Omental fat pad (tissue), 3 donors: ENCODE measurements at regions not wholly inside any gene's neighbourhood (a gene's known extent, or its start where the extent isn't known, plus 50 kb on each side); places are given as distances from the start of the nearest gene placed in this dataset.
"Not testable (repeated sequence)": the region's sequence is repeated elsewhere in the genome, so short reads cannot be mapped to it uniquely, and the experiment has no call there.

Source experiments
- ATAC-seq: fragments of 150-250 bp; one replicate; pipeline ENCODE4 v1.9.1; 2016; ENCODE audit warnings: mild to moderate bottlenecking, moderate library complexity; ENCODE audit not compliant: low FRiP score
- DNase-seq: peaks from one replicate; pipeline ENCODE4 v3.0.0-alpha.2; 2019; ENCODE audit warnings: low spot score
- TF ChIP-seq, protein P1 (sequence below), 3 donors: fragments of 450-650 bp; IDR thresholded peaks; one replicate each; pipeline ENCODE4 v1.5.1; 2016 to 2017; ENCODE audit warnings: antibody characterized with exemption in 3 of 3, mild to moderate bottlenecking in 3 of 3, moderate library complexity in 2 of 3

DNA sequence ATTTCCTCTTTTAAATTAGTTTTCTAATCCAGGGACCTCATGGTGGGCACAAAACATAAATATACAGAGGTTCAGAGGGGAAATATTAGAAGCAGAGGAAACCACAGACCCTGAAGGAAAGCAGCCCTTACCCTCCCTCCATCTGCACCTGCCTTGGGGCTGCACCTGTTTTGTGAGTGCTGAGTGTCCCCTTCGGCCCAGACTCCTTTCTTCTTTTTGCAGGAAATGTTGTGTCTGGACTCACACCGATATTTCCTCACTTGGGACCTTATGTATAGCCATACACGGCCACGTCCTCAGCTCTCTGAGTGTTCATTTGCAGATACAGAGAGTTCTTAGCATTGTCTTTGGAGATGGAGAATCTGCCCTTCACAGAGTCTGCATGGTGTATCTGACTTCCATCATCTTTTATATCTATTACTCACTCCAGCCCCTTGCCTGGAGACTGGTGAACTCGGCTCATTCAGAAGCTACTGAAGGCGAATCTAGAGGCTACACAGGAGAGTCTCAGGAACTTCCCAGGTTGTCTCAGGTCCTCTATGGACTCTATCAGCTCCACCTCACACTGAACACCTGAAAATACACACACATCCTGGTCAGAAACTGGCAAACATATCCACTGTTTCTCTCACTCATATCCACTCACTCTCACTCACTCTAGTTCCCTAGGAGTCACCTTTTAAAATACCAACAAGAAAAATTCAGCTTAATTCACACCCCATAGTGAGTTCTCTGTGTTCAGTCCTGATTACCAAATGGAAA is 829.7 kb downstream of the TMEM121 start:
- not testable (repeated sequence) for ATAC-seq, DNase-seq

DNA sequence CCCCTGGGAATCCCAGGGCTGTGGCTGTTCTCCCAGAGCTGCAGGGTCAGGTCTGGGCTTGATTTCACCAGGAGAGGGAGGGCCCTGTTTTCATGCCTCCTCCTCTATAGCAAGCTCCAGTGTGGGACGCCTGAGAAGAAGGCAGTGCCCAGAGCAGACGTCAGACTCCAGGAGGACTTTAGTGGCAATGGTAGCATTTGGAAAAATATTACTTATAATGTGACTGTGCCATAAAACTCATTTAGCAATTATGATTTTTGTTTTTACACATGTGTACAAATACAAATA is 830.2 kb downstream of the TMEM121 start:
- not testable (repeated sequence) for ATAC-seq, DNase-seq

DNA sequence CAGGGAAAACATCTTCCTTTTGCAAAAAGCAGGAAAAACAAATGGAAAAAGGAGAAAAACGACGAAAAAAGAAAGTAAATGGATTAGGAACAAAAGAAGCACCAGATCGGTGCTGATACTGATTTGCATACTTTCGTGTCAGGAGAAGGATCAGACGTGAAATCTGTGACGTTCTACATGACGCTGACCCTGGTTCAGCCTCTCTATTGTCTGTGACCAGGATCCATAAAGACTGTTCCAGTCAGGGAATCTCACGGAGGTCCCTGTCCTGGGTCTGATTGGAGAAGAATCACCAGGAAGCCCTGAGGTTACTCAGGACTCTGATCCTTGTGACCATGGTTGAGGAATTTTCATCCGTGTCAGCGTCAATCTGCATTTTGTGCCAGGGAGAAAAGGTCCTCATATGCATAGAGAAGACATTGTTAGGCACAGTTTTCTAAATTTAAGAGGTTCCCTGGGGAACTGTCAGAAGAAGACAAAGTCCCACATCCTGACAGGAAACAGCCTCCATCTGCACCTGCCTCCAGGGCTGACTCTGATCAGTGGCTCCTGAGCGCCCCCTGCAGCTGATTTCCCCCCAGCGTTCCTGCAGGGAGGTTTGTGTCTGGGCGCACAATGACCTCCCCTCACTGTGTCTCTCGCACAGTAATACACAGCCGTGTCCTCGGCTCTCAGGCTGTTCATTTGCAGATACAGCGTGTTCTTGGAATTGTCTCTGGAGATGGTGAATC is 832.9 kb downstream of the TMEM121 start:
- DNase-seq, ATAC-seq: not testable (repeated sequence)

DNA sequence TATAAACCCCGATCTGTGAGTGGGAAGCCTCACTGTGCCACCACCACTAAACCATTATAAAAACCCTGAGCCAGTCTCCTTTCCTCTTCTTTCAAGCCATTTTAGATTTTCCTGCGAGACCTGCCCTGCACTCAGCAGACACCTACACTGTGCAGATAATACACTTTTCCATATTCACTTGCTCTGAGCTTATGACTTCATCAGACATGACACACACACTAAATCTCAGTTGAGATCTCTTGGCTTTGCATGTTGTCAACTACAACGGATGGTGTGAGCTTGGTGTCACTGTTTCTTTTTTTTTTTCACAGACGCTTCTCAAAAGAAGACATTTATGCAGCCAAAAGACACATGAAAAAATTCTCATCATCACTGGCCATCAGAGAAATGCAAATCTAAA is 839.0 kb downstream of the TMEM121 start:
- not testable (repeated sequence) for ATAC-seq, DNase-seq

DNA sequence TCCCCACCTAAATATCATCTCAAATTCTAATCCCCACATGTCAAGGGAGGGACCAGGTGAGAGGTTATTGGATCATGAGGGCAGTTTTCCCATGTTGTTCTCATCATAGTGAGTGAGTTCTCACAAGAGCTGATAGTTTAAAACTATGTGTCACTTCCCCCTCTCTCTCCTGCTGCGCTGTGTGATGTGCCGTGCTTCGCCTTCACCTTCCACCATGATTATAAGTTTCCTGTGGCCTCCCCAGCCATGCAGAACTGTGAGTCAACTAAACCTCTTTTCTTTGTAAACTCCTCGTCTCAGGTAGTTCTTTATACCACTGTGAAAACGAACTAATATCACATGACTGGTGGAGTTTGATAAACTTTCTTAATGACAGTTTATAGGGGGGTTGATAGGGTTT is 839.5 kb downstream of the TMEM121 start:
- ATAC-seq, DNase-seq: not testable (repeated sequence)

DNA sequence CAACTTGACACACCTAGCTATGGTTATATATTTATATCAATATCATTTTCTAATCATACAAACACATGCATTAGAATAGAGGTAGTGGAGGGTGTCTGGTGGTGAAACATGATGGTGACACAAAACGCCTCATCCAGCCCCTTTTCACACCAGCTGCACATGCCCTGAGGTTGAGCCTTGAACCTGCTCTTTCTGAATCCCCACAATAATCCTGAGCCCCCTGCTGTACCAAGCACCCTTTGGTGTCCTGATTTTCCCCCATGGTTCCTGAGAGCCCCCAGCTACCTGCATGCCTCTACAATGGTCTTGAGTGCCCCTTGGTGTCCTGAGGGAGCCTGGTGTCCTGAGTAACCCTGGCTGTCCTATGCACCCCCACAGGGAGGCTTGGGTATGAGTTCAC is 840.6 kb downstream of the TMEM121 start:
- not testable (repeated sequence) for DNase-seq, ATAC-seq

DNA sequence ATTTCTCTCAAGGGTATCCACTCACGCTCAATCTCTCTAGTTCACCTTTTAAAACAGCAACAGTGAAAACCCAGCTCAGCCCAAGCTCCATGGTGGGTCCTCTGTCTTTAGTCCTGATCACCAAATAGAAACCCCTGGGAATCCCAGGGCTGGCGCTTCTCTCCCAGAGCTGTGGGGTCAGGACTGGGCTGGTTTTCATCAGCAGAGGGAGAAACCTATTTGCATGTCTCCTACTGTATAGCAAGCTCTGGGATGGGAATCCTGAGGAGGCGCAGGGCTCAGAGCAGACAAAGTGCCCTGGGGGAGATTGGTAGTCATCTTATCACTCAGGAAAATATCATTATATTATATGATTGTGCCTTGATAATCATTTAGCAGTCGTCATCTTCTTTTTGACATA is 843.1 kb downstream of the TMEM121 start:
- DNase-seq, ATAC-seq: not testable (repeated sequence)

DNA sequence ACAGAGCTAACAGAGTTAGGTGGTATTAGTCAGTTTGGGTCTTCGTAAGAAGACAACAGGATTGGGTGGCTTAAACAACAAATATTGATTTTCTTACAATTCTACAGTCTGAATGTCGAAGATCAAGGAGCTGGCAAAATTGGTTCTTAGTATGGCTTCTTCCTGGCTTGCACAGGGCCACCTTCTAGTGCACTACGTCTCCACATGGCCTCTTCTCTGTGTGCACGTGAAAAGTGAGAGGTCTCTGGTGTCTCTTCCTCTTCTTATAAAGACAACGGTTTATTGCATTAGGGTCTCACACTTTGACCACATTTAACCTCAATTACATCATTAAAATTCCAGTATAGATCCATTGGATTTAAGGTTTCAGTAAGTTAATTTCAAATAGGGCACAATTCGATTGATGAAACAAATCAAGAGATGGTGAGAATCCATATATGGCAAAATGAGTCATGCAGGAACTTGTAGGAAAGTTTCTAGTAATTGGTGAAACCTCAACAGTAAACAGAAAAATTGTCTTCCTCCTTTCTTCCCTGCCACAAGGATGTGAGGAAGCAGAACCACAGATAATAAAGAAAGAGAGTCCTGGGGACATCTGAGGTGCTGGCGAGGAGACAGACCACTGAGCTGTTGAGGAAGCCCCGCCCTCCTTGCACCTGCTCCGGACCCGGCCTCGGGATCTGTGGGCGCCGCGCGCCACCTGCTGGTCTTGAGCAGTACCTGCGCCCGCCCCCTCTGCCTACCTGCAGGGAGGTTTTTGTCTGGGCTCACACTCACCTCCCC is 846.7 kb downstream of the TMEM121 start:
- DNase-seq (no peak), ATAC-seq (no peak)
- TF ChIP-seq, protein P1, sequence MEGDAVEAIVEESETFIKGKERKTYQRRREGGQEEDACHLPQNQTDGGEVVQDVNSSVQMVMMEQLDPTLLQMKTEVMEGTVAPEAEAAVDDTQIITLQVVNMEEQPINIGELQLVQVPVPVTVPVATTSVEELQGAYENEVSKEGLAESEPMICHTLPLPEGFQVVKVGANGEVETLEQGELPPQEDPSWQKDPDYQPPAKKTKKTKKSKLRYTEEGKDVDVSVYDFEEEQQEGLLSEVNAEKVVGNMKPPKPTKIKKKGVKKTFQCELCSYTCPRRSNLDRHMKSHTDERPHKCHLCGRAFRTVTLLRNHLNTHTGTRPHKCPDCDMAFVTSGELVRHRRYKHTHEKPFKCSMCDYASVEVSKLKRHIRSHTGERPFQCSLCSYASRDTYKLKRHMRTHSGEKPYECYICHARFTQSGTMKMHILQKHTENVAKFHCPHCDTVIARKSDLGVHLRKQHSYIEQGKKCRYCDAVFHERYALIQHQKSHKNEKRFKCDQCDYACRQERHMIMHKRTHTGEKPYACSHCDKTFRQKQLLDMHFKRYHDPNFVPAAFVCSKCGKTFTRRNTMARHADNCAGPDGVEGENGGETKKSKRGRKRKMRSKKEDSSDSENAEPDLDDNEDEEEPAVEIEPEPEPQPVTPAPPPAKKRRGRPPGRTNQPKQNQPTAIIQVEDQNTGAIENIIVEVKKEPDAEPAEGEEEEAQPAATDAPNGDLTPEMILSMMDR (IDR thresholded peaks at IDR 0.05), result no peak

DNA sequence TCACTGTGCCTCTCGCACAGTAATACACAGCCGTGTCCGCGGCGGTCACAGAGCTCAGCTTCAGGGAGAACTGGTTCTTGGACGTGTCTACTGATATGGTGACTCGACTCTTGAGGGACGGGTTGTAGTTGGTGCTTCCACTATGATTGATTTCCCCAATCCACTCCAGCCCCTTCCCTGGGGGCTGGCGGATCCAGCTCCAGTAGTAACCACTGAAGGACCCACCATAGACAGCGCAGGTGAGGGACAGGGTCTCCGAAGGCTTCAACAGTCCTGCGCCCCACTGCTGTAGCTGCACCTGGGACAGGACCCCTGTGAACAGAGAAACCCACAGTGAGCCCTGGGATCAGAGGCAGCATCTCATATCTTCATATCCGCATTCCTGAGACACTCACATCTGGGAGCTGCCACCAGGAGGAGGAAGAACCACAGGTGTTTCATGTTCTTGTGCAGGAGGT is 847.3 kb downstream of the TMEM121 start:
- not testable (repeated sequence) for DNase-seq, ATAC-seq

DNA sequence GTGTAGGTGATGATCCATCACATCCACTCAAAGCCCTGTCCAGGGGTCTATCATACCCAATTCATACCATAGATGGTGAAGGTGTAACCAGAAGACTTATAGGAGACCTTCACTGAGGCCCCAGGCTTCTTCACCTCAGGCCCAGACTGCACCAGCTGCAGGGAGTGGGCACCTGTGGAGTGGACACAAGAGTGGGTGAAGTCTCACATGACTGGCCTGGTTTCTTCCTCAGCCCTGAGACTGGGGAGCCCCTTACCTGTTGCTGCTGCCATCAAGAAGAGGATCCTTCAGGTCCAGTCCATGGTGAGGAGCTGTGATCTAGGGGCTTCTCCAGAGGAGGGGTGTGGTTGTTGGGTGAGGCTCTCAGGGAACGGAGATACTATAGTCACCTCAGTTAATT is 851.0 kb downstream of the TMEM121 start:
- no peak for DNase-seq
- TF ChIP-seq, protein P1 (IDR thresholded peaks at IDR 0.05), result no peak
- ATAC-seq, result no peak

DNA sequence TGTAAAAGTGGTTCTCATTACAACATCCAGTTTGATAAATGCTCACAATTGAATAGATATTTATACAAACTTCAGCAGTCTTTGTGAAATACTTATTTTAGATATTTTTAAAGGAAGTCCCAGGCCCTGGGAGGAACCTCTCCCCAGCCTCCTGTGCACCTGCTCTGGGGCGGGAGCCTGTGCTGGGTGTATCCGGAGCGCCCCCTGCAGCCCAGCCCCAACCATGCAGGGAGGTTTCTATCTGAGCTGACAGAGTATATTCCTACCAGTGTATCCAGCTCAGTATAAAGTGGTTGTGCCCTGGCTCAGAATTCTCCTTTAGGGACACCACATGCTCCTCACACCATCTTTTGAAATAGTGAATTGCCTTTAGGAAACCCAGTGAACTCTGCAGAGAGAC is 851.8 kb downstream of the TMEM121 start:
- ATAC-seq, result no peak
- no peak for DNase-seq
- TF ChIP-seq, protein P1 (IDR thresholded peaks at IDR 0.05), result no peak
